ENCODE measurements at regions not wholly inside any gene's neighbourhood (a gene's known extent, or its start where the extent isn't known, plus 50 kb on each side); places are given as distances from the start of the nearest gene placed in this dataset.

DNA sequence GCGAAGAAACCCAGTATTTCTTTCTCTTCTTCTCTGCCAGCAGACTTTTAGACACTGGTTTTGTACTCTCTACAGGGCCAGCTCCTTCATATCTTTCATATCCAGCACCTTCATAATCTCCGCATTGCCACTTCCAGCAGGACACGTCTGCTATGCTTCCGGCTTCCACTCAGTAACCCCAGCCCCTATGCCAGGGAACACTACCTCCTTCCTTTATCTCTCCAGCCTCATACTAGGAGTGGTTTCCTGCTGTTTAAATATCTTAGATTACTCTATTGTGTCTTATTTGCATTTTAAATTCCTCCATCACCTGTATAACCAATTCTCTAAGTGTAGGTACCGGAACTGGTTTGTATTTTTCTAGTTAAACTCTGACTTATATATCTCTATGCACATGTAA, 667.8 kb upstream of the ID4 start:
- TF ChIP-seq, protein P1, sequence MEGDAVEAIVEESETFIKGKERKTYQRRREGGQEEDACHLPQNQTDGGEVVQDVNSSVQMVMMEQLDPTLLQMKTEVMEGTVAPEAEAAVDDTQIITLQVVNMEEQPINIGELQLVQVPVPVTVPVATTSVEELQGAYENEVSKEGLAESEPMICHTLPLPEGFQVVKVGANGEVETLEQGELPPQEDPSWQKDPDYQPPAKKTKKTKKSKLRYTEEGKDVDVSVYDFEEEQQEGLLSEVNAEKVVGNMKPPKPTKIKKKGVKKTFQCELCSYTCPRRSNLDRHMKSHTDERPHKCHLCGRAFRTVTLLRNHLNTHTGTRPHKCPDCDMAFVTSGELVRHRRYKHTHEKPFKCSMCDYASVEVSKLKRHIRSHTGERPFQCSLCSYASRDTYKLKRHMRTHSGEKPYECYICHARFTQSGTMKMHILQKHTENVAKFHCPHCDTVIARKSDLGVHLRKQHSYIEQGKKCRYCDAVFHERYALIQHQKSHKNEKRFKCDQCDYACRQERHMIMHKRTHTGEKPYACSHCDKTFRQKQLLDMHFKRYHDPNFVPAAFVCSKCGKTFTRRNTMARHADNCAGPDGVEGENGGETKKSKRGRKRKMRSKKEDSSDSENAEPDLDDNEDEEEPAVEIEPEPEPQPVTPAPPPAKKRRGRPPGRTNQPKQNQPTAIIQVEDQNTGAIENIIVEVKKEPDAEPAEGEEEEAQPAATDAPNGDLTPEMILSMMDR (IDR thresholded peaks at IDR 0.05; ENCODE audit: insufficient read depth, low read length, poor library complexity, severe bottlenecking): no peak
- no peak for TF ChIP-seq EZH2phosphoT487 (conservative IDR thresholded peaks at IDR 0.05; ENCODE audit: low read length)
